ENCODE measurements at regions not wholly inside any gene's neighbourhood (a gene's known extent, or its start where the extent isn't known, plus 50 kb on each side); places are given as distances from the start of the nearest gene placed in this dataset.

DNA sequence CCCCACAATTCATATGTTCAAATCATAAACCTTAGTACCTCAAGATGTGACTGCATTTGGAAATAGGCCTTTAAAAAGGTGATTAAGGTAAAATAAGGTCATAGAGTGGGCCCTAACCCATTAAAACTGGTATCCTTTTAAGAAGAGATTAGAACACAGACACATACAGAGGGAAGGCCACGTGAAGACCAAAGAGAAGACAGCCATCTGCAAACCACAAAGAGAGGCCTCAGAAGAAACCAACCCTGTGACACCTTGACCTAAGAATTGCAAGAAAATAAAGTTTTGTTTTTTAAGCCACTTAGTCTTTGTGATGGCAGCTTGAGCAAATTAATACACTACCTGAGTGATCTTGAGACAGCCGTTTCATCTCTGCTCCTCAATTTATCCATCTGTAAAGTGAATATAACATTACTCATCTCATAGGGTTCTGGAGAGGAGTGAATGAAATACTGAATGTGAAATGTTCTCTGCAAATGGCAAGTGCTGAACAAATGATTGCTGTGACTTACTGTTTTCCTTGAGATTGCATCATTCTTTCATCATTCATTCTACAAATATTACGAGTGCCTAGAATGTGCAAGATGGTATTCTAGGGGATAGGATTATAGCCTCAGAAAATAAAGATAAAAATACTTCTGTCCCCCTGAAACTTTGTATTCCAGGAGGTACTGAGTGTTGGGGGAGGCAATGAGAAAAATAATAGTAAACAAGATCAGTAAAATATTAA lies 222.0 kb upstream of the CDH13 start:
- no peak for FAIRE-seq

- FAIRE-seq, result no peak
Measured at GRCh38 chr16:82402665-82403218, 224.0 kb upstream of the CDH13 start.

GRCh38 chr16:82400046-82400445 lies 226.7 kb upstream of the CDH13 start:
- FAIRE-seq, result no peak

GRCh38 chr16:82396509-82396908 lies 226.5 kb upstream of the MPHOSPH6 start:
- FAIRE-seq, result no peak

- FAIRE-seq, result no peak
Measured at GRCh38 chr16:82395212-82395611, 225.2 kb upstream of the MPHOSPH6 start.

GRCh38 chr16:82391690-82392089 lies 221.7 kb upstream of the MPHOSPH6 start:
- no peak for FAIRE-seq

DNA sequence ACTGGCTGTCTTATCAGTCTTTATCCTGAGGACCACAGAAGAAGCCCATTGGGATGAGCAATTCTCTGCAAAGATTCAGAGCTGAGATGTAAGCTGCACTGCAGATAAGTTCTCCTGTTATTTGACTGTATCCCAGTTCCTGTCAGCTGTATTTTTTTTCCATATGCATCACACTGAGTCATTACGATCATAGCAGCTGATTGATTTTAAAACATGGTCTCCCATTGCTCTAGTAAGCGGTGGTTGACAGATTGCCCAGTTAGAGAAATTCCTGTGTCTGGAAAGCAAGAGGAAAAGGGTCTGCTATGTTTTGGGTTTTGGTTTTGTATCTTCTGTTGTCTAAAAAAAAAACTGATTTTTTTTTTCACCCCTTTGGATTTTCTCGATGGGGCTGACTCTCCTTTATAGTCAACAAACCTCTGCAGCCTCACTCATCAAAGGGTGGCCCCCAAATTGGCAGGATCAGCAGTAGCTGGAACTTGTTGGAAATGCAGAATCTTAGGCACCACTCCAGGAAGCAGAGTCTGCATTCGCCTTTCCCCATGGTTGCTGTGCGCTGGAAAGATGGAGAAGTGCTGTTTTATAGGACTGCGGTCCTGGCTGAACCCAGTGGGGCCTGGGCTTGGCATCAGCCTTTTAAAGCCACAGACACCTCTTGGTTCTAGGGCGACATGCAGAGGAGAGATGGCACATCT lies 220.1 kb upstream of the MPHOSPH6 start:
- FAIRE-seq, result no peak

DNA sequence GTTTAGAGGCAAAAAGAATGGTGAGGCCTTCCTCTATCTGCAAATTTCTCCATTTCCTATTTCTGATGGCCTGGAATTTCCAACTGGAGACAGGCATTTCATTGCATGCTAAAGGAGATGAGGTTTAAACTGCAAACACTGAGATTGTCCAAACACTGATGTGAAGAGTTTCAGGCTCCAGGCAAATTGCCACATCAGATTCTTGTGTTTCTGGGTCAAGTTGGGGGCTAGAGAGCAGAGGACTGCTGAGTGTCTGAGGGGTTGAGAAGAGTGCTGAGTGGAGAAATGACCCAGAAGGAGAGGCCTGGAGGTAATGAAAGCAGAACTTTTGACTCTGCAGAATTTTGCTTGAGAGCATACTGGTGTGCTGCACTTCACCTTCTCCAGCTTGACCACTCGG lies 216.7 kb upstream of the MPHOSPH6 start:
- no peak for FAIRE-seq

- FAIRE-seq, result no peak
Measured at GRCh38 chr16:82384949-82385348, 214.9 kb upstream of the MPHOSPH6 start.

- no peak for FAIRE-seq
Measured at GRCh38 chr16:82384017-82384416, 214.0 kb upstream of the MPHOSPH6 start.

- no peak for FAIRE-seq
Measured at GRCh38 chr16:82382521-82382920, 212.5 kb upstream of the MPHOSPH6 start.

- FAIRE-seq, result no peak
Measured at GRCh38 chr16:82379551-82379950, 209.5 kb upstream of the MPHOSPH6 start.

- FAIRE-seq, result no peak
Measured at GRCh38 chr16:82373976-82374375, 204.0 kb upstream of the MPHOSPH6 start.

DNA sequence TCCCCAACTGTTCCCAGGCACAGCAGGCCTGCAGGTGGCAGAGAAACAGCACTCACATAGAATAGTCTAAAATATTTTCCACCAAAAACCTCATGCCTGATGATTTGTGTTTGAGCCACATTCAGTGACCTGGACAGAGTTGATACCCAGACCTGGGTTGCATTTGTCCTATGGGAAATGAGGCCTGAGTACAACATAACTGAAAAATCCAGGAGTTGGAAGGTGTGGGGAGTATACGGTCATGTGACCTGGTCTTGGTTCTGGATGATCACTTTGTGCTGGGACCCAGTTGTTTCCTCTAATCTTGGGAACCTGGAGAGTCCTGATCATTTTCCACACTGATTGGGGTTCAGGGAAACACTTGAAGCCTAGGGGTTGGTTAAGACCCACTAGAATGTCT lies 200.3 kb upstream of the MPHOSPH6 start:
- no peak for FAIRE-seq

- no peak for FAIRE-seq
Measured at GRCh38 chr16:82368041-82368440, 198.0 kb upstream of the MPHOSPH6 start.

DNA sequence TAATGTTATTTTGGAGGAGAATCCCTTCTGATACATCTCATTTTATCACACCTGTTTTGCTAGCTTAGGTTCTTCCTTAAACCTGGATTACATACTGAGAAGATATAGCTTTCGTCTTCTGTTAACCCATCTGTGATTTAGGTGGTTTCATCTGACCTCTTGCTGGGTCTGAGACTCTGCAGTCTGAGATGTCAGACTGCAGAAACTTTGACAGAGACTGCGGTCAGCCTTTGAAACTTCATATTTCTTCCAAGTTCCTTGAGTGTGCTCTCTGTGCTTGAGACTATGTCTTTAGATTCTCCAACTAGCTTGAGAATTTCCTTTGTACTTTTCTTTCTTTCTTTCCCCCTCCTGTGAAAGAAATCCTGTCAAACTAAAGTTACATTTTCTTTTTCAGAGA lies 196.4 kb upstream of the MPHOSPH6 start:
- FAIRE-seq, result no peak

GRCh38 chr16:82364690-82365089 lies 194.7 kb upstream of the MPHOSPH6 start:
- no peak for FAIRE-seq

GRCh38 chr16:82363026-82363816 lies 193.2 kb upstream of the MPHOSPH6 start:
- FAIRE-seq, result no peak

DNA sequence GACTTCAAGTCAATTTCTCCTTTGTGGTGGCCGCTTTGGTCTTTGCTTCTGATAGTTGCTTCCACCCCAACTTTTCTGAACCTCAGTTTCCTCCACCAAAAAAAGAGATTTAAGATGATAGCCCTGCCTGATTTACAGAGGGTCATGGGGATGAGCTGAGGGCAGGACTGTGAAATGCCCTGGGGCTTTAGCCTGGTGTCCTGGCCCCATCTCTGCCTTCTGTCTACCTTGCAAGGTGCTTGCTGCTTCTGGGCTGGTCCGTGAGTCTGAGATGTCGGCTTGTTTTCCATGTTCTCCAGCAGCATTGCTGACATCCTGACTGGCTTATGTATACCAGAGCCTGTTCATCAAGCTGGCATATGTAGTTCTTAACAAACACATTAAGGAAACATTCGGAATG lies 191.9 kb upstream of the MPHOSPH6 start:
- no peak for FAIRE-seq

DNA sequence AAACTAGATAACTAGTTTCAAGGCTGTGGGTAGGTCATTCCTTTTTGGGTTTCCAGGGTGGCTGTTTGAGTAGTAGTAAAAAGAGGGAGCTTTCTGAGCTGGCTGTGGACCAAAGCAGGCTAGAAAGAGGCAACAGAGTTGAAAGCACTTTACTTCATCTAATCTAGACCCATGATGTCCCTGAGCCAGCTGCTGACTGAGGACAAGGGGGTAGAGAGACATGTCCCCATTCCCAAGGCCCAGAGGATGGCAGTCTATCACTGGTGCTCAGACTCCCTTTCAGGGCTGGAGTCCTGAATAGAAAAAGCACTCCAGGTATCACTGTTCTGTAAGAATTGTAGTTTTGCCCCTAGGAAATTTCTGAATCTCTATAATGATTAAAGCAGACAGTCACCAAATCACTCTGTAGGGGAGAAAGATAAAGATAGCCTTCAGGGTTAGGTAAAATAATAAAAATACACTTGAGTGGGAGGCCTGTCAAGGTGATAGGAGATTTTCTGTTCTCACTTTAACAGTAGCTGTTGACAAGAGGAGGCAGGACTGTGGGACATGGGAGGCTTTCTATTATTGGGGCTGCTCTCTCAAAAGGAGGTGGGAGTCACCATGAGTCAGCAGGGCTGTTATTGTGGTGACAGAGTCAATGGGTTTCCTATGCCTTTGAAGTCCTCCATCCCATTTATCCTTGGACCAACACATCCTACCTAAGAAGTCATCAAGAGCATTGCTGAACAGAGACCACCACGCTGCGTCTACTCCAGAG lies 190.2 kb upstream of the MPHOSPH6 start:
- no peak for FAIRE-seq

GRCh38 chr16:82358606-82359221 lies 188.7 kb upstream of the MPHOSPH6 start:
- no peak for FAIRE-seq

DNA sequence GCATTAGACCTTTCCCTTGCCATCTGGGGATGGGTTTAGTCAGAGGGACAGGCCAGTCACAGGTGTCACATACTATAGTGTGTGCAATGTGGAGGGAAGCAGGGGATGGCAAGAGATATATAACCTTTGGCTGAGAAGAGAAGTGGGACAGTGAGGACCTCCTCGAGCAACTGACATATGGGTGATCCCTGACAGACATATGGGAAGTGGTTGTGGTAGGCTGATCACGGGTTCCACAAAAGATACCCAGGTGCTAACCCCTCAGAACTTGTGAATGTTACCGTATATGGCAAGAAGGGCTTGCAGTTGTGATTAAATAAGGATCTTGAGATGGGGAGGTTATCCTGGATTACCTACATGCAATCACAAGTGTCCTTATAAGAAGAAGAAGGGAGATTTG lies 188.1 kb upstream of the MPHOSPH6 start:
- FAIRE-seq, result no peak
